GM12878 (cell line): ENCODE measurements at regions not wholly inside any gene's neighbourhood (a gene's known extent, or its start where the extent isn't known, plus 50 kb on each side); places are given as distances from the start of the nearest gene placed in this dataset.

Experiments
- ATAC-seq: fragments of 200-7000 bp; cut with Tn5 transposase; 3 replicates; pipeline ENCODE4 v1.9.1; 2020; ENCODE audit warnings: mild to moderate bottlenecking, moderate library complexity
- BruUV-seq: library from RNA; stranded (reverse); fragments of 400-500 nt; replicated peaks from 2 replicates; lab custom pipeline; 2021; lab: Mats Ljungman, UMichigan
- CTCF ChIA-PET: fragments of 300-600 bp; sonication (Branson Sonifier 250); formaldehyde crosslinking; extraction: SDS; loops from one replicate; lab custom pipeline; 2021; ENCODE audit warnings: inconsistent platforms; lab: Yijun Ruan, JAX
- POLR2A ChIA-PET: fragments of 350-600 bp; formaldehyde crosslinking; extraction: SDS; loops from one replicate; lab custom pipeline; 2021; ENCODE audit warnings: inconsistent platforms; lab: Charles Lee
- RAD21 ChIA-PET: fragments of 300-600 bp; sonication (Branson Sonifier 250); formaldehyde crosslinking; loops from one replicate; lab custom pipeline; 2023; ENCODE audit warnings: antibody characterized with exemption; ENCODE audit not compliant: unreplicated experiment; lab: Charles Lee
- SMC1A ChIA-PET: fragments of 300-600 bp; sonication (Branson Sonifier 250); formaldehyde crosslinking; loops from one replicate; lab custom pipeline; 2023; ENCODE audit not compliant: unreplicated experiment, uncharacterized antibody; lab: Charles Lee
- DNase-seq: peaks from one replicate; pipeline ENCODE4 v3.0.0-alpha.2; 2011; ENCODE audit warnings: low read depth, low spot score
- FAIRE-seq: peaks from 3 replicates; lab custom pipeline; 2011; peaks lifted over from hg19 to GRCh38; lab: Jason Lieb, UNC
- H2AFZ ChIP-seq: 2 replicates; pipeline ENCODE4 v1.6.0; 2011; ENCODE audit warnings: low read depth, low read length, control low read depth; ENCODE audit not compliant: control insufficient read depth
- H3K27ac ChIP-seq: 2 replicates; pipeline ENCODE4 v1.5.1; 2011; ENCODE audit warnings: control low read depth; ENCODE audit not compliant: control insufficient read depth, insufficient read depth
- H3K27me3 ChIP-seq, 2 experiments: replicated peaks in 1 of 2; 2 replicates each; pipeline versions ENCODE4 v1.6.0 to v1.6.1; 2011; ENCODE audit warnings: low read length in 1 of 2; ENCODE audit not compliant: control insufficient read depth in 2 of 2, insufficient read depth in 2 of 2
- H3K36me3 ChIP-seq, 2 experiments: 2 replicates each; pipeline ENCODE4 v1.5.1; 2011; ENCODE audit warnings: low read length in 1 of 2; ENCODE audit not compliant: control insufficient read depth in 2 of 2, insufficient read depth in 2 of 2
- H3K4me1 ChIP-seq: 2 replicates; pipeline ENCODE4 v1.6.1; 2011; ENCODE audit warnings: mild to moderate bottlenecking, low read length, moderate library complexity, mixed read lengths; ENCODE audit not compliant: control insufficient read depth, insufficient read depth
- H3K4me2 ChIP-seq: 2 replicates; pipeline ENCODE4 v1.6.0; 2011; ENCODE audit warnings: control low read depth; ENCODE audit not compliant: control insufficient read depth, insufficient read depth
- H3K4me3 ChIP-seq: fragments of 200-600 bp; sonication (generic); 2 replicates; pipeline ENCODE4 v1.5.1; 2016
- H3K79me2 ChIP-seq: 2 replicates; pipeline ENCODE4 v1.6.0; 2011; ENCODE audit warnings: low read length; ENCODE audit not compliant: control insufficient read depth, insufficient read depth
- H3K9ac ChIP-seq: 2 replicates; pipeline ENCODE4 v1.8.0; 2011; ENCODE audit warnings: low read length, control low read depth, mixed read lengths; ENCODE audit not compliant: control insufficient read depth, insufficient read depth
- H3K9me3 ChIP-seq: replicated peaks from 3 replicates; pipeline ENCODE4 v1.5.1; 2011; ENCODE audit warnings: mild to moderate bottlenecking, low read length; ENCODE audit not compliant: control insufficient read depth, insufficient read depth
- H4K20me1 ChIP-seq: 2 replicates; pipeline ENCODE4 v1.6.0; 2011; ENCODE audit not compliant: control insufficient read depth, insufficient read depth
- BRCA1 ChIP-seq: IDR thresholded peaks from 2 replicates; pipeline ENCODE4 v1.6.1; 2011; ENCODE audit warnings: low read depth, low read length, improper control_type of control experiment
- NRF1 ChIP-seq: conservative IDR thresholded peaks from 2 replicates; pipeline ENCODE4 v1.6.1; 2011; ENCODE audit warnings: mild to moderate bottlenecking, low read depth, low read length, improper control_type of control experiment
- SMAD5 ChIP-seq: IDR thresholded peaks from 2 replicates; pipeline ENCODE4 v1.6.1; 2016; ENCODE audit warnings: antibody characterized with exemption, low read depth
- SMC3 ChIP-seq: IDR thresholded peaks from 2 replicates; pipeline ENCODE4 v1.6.1; 2011; ENCODE audit warnings: low read length, improper control_type of control experiment, borderline replicate concordance
- SRF ChIP-seq, 2 experiments: IDR thresholded peaks; 2 replicates each; pipeline ENCODE4 v1.6.1; 2011; ENCODE audit warnings: low read depth in 2 of 2, low read length in 2 of 2, mild to moderate bottlenecking in 1 of 2, moderate library complexity in 1 of 2
- SUPT20H ChIP-seq: IDR thresholded peaks from 2 replicates; pipeline ENCODE4 v1.6.1; 2011; ENCODE audit warnings: low read depth, mild to moderate bottlenecking, low read length, moderate library complexity, borderline replicate concordance; ENCODE audit not compliant: control insufficient read depth
- USF2 ChIP-seq: IDR thresholded peaks from 2 replicates; pipeline ENCODE4 v1.6.1; 2011; ENCODE audit warnings: low read depth, low read length, improper control_type of control experiment, borderline replicate concordance
- WRNIP1 ChIP-seq: IDR thresholded peaks from 2 replicates; pipeline ENCODE4 v1.6.1; 2011; ENCODE audit warnings: low read depth, low read length, improper control_type of control experiment, borderline replicate concordance
- ZNF592 ChIP-seq: fragments of 450-650 bp; IDR thresholded peaks from 2 replicates; pipeline ENCODE4 v1.6.1; 2017; ENCODE audit warnings: mild to moderate bottlenecking, moderate library complexity
- ZNF622 ChIP-seq: fragments of 450-650 bp; IDR thresholded peaks from 2 replicates; pipeline ENCODE4 v1.6.1; 2017; ENCODE audit warnings: mild to moderate bottlenecking, inconsistent platforms
- WGBS: methylation state at CpG from one replicate; pipeline ENCODE4 v1.1.6; 2016; ENCODE audit warnings: low lambda C conversion rate; ENCODE audit not compliant: insufficient replicate concordance, insufficient coverage; ENCODE audit errors: missing lambda C conversion rate; 5-methylcytosine and 5-hydroxymethylcytosine counted together
- in situ Hi-C: fragments of 300-500 bp; cut with MboI; formaldehyde crosslinking; loops from 9 replicates; pipeline ENCODE4 v1.14.3; 2018; ENCODE audit warnings: mixed read lengths
- intact Hi-C: fragments of 100-400 bp; cut with micrococcal nuclease; formaldehyde crosslinking; loops from one replicate; pipeline ENCODE4 v1.14.2; 2022; ENCODE audit not compliant: unreplicated experiment

- WGBS = 24% methylated on average over 3 of the region's 3 CpGs
- ChIA-PET SMC1A (no interaction called here), CTCF (no interaction called here), POLR2A (no interaction called here), RAD21 (no interaction called here)
- H3K9ac ChIP-seq = no peak overlapping the region
- no peaks in the 10 kb centered on the region for H3K9me3 ChIP-seq
- H3K79me2 ChIP-seq = no peaks in the 10 kb centered on the region
- no peak for DNase-seq
- intact Hi-C loops (no loop called here), in situ Hi-C loops (no loop called here)
- H3K4me2 ChIP-seq = no peak overlapping the region
- H3K27ac ChIP-seq = no peak overlapping the region
- no peaks in the 10 kb centered on the region for H3K27me3 ChIP-seq
- TF ChIP-seq USF2 (no peak), ZNF622 (no peak), WRNIP1 (no peak), ZNF592 (no peak), SRF (IDR thresholded peaks at IDR 0.05; ENCODE audit: low read depth in 2 of 2, low read length in 2 of 2) (no peak), NRF1 (no peak), BRCA1 (no peak), SMAD5 (no peak), SUPT20H (no peak), SMC3 (no peak)
- BruUV-seq = no TSS peak
- H3K4me1 ChIP-seq = no peaks in the 10 kb centered on the region
- no peak for ATAC-seq
- no peak overlapping the region for H2AFZ ChIP-seq
- H4K20me1 ChIP-seq = no peaks in the 10 kb centered on the region
- no peak for FAIRE-seq
- no peak overlapping the region for H3K4me3 ChIP-seq
- no peaks in the 10 kb centered on the region for H3K36me3 ChIP-seq
Observed at GRCh38 chr18:1036926-1037325, 132.3 kb downstream of the ADCYAP1 start.
